HG02759 (cell line): ENCODE measurements at regions not wholly inside any gene's neighbourhood (a gene's known extent, or its start where the extent isn't known, plus 50 kb on each side); places are given as distances from the start of the nearest gene placed in this dataset.
"Not testable (repeated sequence)": the region's sequence is repeated elsewhere in the genome, so short reads cannot be mapped to it uniquely, and the experiment has no call there.

ENCODE experiments used
- ATAC-seq: cut with Tn5 transposase; IDR thresholded peaks from one replicate; pipeline ENCODE4 v1.9.1; 2021; ENCODE audit warnings: mild to moderate bottlenecking, moderate library complexity; ENCODE audit not compliant: unreplicated experiment

DNA sequence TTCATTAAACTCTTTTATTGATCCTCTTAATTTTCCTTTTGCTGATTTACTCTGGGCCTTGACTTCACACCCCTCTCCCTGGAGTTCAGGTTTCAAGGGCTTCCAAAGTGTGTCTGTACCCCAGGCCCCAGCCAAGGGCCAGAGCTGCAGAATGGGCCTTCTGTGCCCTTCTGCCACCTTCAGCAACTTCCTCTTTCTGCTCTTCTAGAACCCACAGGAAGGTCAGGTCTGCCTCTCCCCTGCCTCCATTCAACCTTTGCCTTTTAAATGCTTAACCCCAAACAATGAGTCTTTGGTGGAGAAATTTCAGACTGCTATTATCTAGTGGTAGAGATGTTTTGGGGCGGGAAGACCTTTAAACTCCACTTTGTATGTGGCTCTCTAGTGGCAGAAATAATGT is 63.1 kb downstream of the TSN start:
- no peak for ATAC-seq

DNA sequence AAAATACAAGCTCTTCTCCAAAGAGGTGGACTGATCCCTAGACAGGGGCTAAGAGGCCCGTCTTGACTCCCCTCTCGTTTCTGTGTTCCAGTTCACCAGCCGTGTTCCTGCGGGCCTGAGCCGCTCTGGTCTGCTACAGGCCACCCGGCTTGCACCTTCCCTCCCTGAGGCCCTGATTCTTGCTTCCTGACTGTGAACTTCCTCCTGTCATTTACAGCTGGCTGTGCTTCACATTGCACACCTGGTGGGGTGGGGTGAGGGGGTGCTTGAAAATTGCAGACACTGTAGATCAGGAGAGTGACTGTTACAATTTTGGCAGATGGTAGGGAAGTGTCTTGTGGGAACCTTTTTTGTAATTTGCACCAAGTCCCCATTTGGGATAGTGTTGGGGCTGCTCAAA is 64.4 kb downstream of the TSN start:
- no peak for ATAC-seq

DNA sequence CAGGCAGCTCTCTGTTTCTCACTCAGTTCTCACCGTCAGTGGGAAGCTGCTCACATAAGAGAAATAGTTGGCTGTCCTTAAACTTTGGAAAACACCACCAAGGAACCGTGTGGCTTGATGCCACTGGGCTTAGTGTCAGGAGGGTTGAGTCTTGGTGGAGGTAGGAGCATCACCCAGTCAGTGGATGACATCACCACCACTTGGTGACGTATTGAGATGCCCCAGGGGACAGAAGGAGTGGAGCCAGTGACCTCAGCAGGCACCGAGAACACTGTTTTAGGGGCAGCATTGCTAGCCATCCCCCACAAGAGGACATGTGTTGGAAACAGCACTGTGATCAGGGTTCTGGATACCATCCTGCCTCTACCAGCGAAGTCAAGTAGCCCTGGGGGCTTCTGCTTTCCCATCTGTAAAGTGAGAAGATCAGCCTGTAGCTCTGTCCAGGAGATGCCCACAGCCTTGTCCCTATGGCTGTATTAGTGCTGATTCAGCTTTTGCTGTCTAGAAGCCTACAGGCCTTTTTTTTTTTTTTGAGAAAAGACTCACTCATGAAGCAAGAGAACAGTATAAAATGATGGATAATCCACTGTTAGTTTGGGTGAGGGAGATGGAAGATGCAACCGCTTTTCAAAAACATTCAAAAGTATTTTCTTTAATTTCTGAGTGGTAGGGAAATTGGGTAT is 66.2 kb downstream of the TSN start:
- no peak for ATAC-seq

DNA sequence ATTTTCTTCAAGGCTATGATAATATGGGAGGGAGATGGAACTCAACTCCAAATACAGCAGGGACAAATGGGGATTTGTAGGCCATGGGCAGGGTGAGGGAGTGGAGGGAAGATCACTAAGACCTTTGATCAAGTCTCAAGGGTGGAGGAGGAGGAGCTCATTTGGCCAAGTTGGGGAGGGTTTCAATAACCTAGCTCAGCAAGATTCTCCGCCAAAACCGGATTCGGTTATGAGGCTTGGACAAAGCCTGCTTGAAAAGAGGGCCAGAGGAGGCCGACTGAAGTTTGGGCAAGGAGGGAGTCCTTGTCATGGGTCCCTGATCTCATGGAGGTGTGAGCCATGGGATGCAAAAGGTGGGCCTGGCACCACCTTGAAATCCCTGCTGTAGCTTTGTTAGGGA is 68.8 kb downstream of the TSN start:
- ATAC-seq: no peak

DNA sequence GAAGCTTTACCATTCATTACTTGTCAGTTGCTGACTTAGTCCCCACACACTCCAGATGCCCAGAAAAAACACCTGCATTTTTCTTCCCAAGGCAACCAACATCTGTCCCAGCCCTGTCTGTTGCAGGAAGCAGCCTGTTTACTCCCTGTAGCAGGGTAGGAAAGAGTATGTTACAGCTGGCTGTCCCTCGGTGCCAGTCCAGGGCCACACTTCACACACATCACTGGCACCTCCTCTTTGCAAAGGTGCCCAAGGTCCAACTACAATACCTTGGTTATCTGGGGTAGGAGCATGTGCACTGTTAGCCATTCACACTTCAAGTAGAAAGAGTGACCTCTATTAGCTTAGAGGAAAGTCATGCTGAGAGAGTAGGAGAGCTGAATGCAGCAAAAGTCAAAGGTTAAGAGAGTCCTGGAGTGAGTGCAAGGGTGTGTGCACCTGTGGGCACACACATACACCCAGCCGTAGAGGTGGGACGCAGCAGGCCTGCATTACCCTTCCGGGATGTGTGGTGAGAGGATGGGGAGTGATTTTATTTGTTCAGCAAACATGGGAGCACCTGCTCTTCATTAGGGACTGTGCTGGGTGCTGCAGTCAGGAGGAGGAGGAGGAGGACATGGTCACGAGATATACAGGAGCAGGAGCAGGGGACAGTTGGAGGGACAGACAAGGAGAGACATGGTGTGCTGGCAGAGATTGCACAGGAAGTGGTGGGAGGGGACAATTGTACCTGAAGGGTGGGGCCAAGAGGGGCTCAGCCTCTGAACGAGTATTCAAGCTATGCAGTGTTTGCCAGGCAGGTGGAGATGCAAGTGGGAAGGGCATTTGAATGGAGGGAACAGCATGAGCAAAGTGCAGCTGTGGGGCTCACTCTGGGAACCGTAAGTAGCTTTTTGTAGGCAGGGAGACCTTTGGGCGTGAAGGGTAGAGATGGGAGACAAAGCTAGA is 69.8 kb downstream of the TSN start:
- ATAC-seq: no peak

DNA sequence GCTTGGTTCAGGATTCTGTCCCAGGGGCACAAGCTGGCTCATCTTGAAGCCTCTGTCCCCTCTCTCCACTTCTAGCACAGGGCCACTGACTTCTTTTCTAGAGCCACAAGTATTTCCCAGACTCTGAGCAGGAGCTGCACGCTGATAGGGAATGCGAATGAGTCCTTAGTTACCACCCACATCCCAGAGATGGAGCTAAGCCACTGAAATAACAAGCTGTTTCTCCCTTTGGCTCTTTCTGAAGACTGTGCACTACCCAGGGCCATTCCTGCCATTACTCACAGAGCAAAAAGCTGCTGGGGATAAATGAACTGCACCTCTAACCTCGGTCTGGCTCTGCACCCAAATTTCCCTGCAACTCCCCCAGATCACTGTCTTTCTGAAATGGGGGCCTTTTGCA is 70.6 kb downstream of the TSN start:
- ATAC-seq: no peak

DNA sequence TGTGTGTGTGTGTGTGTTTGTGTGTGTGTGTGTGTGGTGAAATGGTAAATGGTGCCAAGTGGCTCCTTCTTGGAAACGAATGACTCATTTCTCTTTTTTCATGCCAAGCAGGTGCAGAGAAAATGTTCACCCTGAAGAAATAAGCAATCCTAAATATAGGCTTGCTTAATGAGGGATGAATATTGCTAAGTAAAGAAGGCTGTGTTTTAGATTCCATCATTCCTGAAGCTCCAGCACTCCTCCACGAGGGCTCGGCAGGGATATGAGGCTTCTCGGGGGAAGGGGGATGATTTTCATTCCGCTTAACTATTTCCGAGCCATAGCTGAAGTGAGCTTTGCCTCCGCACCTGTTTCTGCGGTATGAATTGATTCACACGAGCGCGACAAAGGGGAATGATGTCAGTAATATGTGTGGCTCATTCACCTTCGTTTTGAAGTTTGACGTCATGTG is 72.9 kb downstream of the TSN start:
- ATAC-seq: no peak

DNA sequence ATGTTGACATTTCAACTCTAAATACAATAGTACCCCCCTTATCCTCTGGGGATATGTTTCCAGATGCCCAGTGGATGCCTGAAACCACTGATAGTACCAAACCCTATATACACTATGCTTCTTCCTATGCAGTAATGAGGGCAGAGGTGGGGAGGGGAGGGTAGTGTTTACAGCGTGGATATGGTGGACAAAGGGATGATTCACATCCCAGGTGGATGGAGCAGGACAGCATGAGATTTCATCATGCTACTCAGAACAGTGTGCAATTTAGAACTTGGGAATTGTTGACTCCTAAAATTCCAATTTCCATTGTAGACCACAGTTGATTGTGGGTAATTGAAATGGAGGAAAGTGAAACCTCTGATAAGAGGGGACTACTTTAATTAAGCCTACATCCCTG is 75.4 kb downstream of the TSN start:
- ATAC-seq: no peak

DNA sequence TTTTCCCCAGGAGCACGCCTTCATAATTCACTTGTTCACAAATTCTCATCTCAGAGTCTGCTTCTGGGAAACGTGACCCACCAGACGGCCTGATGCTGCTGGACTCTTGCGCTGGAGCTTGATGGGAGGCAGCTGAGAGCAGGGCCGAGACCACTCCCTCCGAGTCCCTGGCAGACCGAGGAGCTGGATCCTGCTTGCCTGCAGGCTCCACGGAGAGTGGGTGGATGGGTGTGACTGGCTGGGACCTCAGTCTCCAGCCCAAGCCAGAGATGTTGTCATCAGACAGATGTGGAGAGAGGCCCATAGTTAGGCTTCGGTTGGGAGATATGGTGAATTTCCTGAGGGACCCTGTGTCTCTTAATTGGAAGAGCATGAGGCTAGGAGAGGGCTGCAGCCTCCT is 76.4 kb downstream of the TSN start:
- no peak for ATAC-seq

DNA sequence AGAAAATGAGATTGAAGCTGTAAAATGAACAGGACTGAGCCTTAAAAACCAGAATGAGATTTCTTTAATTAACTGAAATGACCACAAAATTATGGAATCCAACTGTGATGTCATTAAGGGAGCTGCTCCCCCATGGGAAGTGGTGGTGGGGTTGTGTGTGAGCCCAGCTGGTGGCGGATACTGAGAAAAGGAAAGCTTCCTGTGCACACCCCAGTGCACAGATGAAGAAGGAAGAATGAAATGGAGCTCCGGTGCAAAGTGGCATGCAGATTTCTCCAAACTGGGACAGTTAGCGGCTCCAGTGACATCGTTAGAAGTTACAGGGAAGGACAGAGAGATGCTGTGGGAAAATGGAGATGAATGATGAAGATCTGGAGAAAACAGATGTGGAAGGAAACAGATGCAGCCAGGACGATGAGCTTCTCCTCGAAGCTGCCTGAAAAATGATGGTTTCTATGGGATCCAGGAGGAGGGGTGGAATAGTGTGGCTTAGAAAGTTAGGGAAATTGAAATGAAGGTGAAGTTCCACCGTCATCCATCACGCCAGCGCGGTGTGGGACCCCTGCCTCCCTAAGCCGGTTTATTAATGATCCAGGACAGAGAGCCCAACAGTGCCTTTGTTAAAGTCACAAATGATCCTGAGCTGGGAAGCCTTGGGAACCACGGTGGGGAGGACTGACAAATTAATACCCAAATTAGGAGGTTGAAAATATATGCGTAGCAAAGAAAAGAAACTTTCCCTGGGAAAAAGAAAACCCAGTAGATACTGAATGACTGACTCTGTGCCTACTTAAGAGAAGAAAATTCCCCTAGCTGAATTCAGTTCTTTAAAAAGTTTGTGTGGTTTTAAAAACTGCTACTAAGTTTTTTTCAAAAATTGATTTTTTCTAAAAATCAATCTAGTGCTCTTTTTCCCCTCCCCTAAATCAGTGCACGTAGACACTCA is 77.2 kb downstream of the TSN start:
- no peak for ATAC-seq

DNA sequence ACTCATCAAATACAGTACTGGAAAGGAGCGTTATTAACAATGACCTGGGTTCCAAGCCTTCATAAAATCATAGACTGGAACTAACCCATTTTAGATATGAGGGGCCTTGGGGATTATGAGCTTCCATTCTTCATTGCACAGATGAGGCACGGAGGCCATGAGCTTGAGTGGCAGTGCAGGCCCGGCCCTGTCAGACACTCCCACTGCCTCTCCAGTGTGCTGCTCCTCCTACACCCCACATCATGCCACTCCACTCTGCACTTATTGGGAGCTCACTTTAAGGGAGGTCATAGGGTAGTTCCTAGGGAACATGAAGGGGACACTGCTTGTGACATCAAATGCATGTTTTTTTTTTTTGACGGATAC is 77.9 kb downstream of the TSN start:
- ATAC-seq: no peak

DNA sequence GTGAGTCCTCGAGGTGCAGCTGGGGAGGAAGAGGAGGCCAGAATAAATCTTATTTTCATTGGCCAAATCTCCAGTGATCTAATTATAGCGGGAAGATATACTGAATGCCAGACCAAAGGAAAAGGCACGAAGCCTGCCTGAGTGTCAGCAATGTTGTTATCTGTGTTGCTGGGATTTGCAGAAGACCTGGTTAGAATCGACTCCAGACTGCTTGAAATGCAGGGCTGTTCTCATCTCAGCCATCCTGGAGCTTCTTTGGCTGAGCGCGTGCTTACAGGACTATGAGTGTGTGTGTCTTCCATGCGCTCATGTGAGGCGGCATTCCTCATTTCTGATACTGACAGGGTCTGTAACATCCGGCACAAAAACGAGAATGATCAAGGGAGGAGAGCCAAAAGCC is 81.2 kb downstream of the TSN start:
- ATAC-seq: no peak

DNA sequence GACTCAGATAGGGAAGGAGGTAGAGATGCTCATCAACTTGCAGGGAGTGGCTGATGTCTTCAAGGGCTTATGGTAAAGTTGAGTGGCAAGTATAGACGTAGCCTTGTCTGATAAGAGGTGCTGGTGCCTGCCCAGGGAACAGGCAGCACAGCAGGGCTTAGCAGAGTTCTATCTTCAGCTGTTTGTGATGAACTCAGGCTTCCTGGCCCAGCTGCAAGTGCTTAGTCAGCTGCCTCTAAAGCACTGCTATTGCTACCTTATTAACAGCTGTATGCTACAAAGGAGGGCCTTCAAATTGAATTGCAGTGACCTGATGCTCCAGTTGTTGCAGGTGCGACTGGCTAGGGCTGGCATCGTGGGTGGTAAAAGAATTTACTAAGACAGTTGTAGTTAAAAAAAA is 82.1 kb downstream of the TSN start:
- no peak for ATAC-seq

DNA sequence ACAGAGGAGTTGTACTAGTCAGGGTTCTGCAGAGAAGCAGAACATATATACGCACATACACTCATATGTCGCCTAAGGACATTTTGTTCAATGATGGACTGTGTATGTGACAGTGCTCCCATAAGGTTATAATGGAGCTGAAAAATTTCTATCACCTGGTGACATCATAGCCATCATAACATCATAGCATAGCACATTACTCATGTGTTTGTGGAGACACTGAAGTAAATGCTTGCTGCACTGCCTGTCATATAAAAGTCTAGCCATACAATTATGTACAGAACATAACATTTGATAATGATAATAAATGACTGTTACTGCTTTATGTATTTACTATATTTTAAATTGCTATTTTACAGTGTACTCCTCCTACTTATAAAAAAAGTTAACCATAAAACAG is 83.1 kb downstream of the TSN start:
- ATAC-seq: no peak

DNA sequence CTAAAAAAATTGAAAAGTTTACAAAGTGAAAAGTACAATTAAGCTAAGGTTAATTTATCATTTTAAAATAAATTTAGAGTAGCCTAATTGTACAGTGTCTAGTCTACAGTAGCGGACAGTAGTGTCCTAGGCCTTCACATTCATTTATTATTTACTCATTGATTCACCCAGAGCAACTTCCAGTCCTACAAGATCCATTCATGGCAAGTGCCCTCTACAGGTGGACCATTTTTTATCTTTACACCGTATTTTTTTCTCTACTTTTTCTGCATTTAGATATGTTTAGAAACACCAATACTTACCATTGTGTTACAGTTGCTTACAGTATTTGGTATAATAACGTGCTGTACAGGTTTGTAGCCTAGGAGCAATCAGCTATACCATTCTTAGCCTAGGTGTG is 84.1 kb downstream of the TSN start:
- no peak for ATAC-seq

DNA sequence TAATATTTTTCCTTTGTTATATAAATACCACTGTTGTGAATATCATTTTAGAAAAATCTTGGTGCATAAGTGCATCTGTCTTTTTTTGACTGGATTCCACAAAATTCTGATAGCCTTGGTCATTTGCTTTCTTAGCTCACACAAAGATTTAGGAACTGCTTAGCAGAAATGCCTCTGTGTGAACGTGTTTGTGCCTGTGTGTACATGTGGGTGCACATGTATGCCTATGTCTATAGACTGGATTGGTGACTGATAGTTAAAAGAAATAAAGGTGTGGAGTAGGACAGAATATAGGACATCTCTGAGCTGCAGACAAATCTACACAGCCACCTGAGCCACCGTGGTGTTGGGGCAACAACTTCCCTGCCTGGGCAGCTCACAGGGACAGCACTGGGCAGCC is 93.8 kb downstream of the TSN start:
- ATAC-seq: no peak

DNA sequence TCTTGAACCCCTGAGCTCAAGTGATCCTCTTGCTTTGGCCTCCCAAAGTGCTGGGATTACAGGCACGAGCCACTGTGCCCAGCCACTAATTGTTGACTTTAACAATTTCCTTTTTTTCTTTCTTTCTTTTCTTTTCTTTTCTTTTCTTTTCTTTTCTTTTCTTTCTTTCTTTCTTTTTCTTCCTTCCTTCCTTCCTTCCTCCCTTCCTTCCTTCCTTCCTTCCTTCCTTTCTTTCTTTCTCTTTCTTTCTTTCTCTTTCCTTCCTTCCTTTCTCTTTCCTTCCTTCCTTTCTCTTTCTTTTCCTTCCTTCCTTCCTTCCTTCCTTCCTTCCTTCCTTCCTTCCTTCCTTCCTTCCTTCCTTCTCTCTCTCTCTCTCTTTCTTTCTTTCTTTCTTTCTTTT is 97.7 kb downstream of the TSN start:
- ATAC-seq: not testable (repeated sequence)

DNA sequence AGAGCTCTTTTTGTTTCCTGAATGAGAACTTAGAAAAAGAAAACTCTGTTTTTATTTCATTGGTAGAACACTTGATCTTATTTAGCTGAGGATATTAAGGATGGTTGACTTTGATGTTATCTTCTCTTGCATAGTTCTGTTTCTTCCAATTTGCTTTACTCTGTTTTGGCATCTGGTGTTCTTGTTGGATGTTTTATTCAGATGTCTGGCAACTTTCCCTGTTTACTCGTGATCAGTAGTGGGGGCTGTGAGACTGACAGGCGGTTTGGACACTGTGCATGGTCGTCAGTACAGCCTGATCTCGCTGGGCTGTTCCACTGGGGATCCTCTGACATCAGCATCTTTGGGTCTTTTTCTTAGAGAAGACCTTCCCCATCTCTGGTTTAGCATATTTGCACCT is 100.1 kb downstream of the TSN start:
- no peak for ATAC-seq

DNA sequence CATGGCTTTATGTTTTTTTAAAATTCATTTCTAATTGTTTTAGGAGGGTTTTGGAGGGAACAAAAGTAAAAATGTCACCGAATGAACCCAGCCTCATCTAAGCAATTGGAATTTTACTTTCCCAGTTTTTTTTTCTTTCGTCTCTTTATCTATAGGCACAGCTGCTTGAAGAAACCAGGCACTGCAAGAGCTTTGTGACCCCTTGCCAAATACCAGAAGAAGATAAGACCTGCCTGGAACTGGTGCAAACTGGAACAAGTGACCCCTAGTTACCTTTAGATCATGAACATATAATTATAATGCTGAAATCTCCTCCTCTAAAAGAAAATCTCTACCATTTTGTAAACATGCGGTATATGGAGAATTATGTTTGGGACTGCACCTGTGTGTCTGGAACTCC is 100.9 kb downstream of the TSN start:
- no peak for ATAC-seq

DNA sequence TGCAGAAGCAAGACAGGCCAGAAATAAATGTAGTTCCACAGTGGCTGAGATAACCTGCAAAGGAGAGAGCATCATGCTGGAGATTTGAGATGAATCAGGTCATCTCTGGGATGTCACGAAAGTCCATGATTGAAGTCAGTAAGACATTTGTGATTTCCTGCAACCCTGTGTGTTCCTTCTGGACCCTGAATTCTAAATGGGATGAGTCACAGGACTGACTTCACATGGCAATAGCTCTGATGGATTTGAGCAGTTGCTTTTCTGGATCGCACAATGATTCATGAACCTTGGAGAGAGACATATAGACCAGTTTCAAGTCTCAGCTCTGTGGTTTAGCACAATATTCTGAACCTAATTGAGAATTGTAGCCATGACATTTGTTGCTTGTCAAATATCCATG is 102.9 kb downstream of the TSN start:
- no peak for ATAC-seq

DNA sequence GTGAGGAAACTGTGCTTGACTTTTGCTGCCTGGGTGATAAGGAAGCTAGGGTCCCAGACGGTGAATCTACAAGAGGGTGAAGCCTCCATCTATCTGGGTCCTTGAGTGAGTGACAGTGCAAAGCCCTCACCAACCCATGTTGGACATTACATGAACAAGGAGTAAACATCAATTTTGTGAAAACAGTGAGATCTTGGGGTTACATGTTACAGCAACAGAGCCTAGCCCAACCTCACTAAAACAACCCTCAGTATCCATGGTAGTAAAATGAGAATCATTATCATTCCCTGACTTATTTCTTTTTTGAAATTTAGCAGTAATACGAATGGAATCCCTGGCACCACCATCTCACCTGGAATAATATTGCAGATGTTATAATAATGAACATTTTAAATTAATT is 103.4 kb downstream of the TSN start:
- no peak for ATAC-seq
